HG03045 (cell line): ENCODE measurements at regions not wholly inside any gene's neighbourhood (a gene's known extent, or its start where the extent isn't known, plus 50 kb on each side); places are given as distances from the start of the nearest gene placed in this dataset.
"Not testable (repeated sequence)": the region's sequence is repeated elsewhere in the genome, so short reads cannot be mapped to it uniquely, and the experiment has no call there.

Source experiments
- ATAC-seq: cut with Tn5 transposase; IDR thresholded peaks from one replicate; pipeline ENCODE4 v1.9.1; 2021; ENCODE audit warnings: mild to moderate bottlenecking, moderate library complexity; ENCODE audit not compliant: unreplicated experiment

GRCh38 chrX:45524296-45524695 lies 323.6 kb upstream of the DIPK2B start:
- ATAC-seq = no peak

GRCh38 chrX:45518552-45518951 lies 317.9 kb upstream of the DIPK2B start:
- no peak for ATAC-seq

GRCh38 chrX:45517090-45517973 lies 316.7 kb upstream of the DIPK2B start:
- no peak for ATAC-seq

GRCh38 chrX:45515262-45516215 lies 314.9 kb upstream of the DIPK2B start:
- no peak for ATAC-seq

GRCh38 chrX:45513042-45513441 lies 312.4 kb upstream of the DIPK2B start:
- no peak for ATAC-seq

- no peak for ATAC-seq
Measured at GRCh38 chrX:45508454-45508853, 307.8 kb upstream of the DIPK2B start.

- ATAC-seq = no peak
Measured at GRCh38 chrX:45506149-45506730, 305.6 kb upstream of the DIPK2B start.

- ATAC-seq = no peak
Measured at GRCh38 chrX:45505214-45505613, 304.5 kb upstream of the DIPK2B start.

GRCh38 chrX:45503787-45504362 lies 303.2 kb upstream of the DIPK2B start:
- ATAC-seq = not testable (repeated sequence)

GRCh38 chrX:45502396-45502795 lies 301.7 kb upstream of the DIPK2B start:
- no peak for ATAC-seq

GRCh38 chrX:45497290-45497689 lies 296.6 kb upstream of the DIPK2B start:
- no peak for ATAC-seq

GRCh38 chrX:45485719-45486118 lies 285.0 kb upstream of the DIPK2B start:
- ATAC-seq = no peak

GRCh38 chrX:45479835-45480422 lies 279.3 kb upstream of the DIPK2B start:
- no peak for ATAC-seq

GRCh38 chrX:45479196-45479834 lies 278.6 kb upstream of the DIPK2B start:
- ATAC-seq = no peak

GRCh38 chrX:45472968-45473367 lies 272.3 kb upstream of the DIPK2B start:
- no peak for ATAC-seq

GRCh38 chrX:45467537-45467936 lies 266.9 kb upstream of the DIPK2B start:
- not testable (repeated sequence) for ATAC-seq

- ATAC-seq = not testable (repeated sequence)
Measured at GRCh38 chrX:45455732-45456131, 255.1 kb upstream of the DIPK2B start.

GRCh38 chrX:45454290-45454689 lies 253.6 kb upstream of the DIPK2B start:
- ATAC-seq = no peak

GRCh38 chrX:45449982-45450381 lies 249.3 kb upstream of the DIPK2B start:
- ATAC-seq = no peak

GRCh38 chrX:45447995-45448394 lies 247.3 kb upstream of the DIPK2B start:
- ATAC-seq = no peak
